ENCODE measurements at regions not wholly inside any gene's neighbourhood (a gene's known extent, or its start where the extent isn't known, plus 50 kb on each side); places are given as distances from the start of the nearest gene placed in this dataset.

DNA sequence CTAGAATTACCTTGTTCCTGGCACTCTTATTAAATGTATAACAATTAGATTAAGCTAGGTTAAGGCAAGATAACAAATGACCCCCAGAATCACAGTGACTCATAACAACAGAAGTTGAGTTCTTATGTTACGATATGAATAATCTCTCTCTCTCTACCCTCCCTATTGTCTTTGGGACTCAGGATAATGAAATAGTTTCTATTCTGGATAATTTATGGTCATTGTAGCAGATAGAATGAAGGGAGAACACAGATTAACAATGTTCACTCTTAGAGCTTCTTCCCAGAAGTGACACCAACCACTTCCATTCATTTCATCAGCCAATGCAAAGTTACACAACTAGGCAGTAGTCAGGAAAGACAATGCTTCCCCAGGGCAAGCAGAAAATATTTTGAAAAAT is 334.5 kb downstream of the C11orf87 start:
- TF ChIP-seq ZFP30 (CRISPR knock-in tag; IDR thresholded peaks at IDR 0.05) (no peak), ZC3H10 (CRISPR knock-in tag; IDR thresholded peaks at IDR 0.05) (no peak), ZFP3 (CRISPR knock-in tag; IDR thresholded peaks at IDR 0.05) (no peak), ISL1 (CRISPR knock-in tag; IDR thresholded peaks at IDR 0.05) (peak; percentile 42; the same call in 1 of the 2 replicates)
- ATAC-seq = no peak

DNA sequence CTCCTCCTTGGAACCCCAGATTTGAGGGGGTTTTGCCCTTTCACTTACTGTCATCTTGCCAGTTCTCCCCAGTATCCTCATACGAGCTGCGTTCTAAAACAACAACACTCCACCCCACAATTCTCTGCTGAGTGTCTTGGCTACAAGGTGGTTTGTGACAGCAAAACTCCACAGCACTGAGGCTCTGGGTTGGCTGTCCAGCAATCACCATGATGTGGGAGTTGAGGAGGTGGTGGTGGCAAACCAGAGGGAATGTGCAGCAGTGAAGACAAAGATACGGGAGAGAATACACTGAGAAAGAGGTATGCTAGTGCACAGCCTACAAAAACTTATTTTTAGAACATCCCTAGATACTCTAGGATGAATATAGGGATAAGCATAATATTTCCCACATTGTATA is 335.0 kb downstream of the C11orf87 start:
- ATAC-seq = no peak
- TF ChIP-seq TOX (CRISPR knock-in tag; IDR thresholded peaks at IDR 0.05; ENCODE audit: borderline replicate concordance) (no peak), ISL1 (CRISPR knock-in tag; IDR thresholded peaks at IDR 0.05) (no peak), ZNF70 (CRISPR knock-in tag; IDR thresholded peaks at IDR 0.05) (no peak), SNAI2 (CRISPR knock-in tag; IDR thresholded peaks at IDR 0.05) (no peak), ZNF8 (CRISPR knock-in tag; IDR thresholded peaks at IDR 0.05) (no peak), RARB (CRISPR knock-in tag; IDR thresholded peaks at IDR 0.05) (no peak), ZNF565 (CRISPR knock-in tag; conservative IDR thresholded peaks at IDR 0.05; ENCODE audit: low read depth) (no peak), CSDC2 (CRISPR knock-in tag; IDR thresholded peaks at IDR 0.05) (no peak), ZFP30 (CRISPR knock-in tag; IDR thresholded peaks at IDR 0.05) (no peak), ARNTL (CRISPR knock-in tag; IDR thresholded peaks at IDR 0.05; ENCODE audit: borderline replicate concordance, low read depth) (no peak)
- TF ChIP-seq, protein P1, sequence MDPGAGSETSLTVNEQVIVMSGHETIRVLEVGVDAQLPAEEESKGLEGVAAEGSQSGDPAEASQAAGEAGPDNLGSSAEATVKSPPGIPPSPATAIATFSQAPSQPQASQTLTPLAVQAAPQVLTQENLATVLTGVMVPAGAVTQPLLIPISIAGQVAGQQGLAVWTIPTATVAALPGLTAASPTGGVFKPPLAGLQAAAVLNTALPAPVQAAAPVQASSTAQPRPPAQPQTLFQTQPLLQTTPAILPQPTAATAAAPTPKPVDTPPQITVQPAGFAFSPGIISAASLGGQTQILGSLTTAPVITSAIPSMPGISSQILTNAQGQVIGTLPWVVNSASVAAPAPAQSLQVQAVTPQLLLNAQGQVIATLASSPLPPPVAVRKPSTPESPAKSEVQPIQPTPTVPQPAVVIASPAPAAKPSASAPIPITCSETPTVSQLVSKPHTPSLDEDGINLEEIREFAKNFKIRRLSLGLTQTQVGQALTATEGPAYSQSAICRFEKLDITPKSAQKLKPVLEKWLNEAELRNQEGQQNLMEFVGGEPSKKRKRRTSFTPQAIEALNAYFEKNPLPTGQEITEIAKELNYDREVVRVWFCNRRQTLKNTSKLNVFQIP (CRISPR knock-in tag; IDR thresholded peaks at IDR 0.05; ENCODE audit: borderline replicate concordance, low read depth) = no peak
- TF ChIP-seq, protein P2, sequence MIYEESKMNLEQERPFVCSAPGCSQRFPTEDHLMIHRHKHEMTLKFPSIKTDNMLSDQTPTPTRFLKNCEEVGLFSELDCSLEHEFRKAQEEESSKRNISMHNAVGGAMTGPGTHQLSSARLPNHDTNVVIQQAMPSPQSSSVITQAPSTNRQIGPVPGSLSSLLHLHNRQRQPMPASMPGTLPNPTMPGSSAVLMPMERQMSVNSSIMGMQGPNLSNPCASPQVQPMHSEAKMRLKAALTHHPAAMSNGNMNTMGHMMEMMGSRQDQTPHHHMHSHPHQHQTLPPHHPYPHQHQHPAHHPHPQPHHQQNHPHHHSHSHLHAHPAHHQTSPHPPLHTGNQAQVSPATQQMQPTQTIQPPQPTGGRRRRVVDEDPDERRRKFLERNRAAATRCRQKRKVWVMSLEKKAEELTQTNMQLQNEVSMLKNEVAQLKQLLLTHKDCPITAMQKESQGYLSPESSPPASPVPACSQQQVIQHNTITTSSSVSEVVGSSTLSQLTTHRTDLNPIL (CRISPR knock-in tag; IDR thresholded peaks at IDR 0.05; ENCODE audit: low read depth) = no peak
- TF ChIP-seq, protein P3, sequence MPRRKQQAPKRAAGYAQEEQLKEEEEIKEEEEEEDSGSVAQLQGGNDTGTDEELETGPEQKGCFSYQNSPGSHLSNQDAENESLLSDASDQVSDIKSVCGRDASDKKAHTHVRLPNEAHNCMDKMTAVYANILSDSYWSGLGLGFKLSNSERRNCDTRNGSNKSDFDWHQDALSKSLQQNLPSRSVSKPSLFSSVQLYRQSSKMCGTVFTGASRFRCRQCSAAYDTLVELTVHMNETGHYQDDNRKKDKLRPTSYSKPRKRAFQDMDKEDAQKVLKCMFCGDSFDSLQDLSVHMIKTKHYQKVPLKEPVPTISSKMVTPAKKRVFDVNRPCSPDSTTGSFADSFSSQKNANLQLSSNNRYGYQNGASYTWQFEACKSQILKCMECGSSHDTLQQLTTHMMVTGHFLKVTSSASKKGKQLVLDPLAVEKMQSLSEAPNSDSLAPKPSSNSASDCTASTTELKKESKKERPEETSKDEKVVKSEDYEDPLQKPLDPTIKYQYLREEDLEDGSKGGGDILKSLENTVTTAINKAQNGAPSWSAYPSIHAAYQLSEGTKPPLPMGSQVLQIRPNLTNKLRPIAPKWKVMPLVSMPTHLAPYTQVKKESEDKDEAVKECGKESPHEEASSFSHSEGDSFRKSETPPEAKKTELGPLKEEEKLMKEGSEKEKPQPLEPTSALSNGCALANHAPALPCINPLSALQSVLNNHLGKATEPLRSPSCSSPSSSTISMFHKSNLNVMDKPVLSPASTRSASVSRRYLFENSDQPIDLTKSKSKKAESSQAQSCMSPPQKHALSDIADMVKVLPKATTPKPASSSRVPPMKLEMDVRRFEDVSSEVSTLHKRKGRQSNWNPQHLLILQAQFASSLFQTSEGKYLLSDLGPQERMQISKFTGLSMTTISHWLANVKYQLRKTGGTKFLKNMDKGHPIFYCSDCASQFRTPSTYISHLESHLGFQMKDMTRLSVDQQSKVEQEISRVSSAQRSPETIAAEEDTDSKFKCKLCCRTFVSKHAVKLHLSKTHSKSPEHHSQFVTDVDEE (CRISPR knock-in tag; IDR thresholded peaks at IDR 0.05) = no peak

DNA sequence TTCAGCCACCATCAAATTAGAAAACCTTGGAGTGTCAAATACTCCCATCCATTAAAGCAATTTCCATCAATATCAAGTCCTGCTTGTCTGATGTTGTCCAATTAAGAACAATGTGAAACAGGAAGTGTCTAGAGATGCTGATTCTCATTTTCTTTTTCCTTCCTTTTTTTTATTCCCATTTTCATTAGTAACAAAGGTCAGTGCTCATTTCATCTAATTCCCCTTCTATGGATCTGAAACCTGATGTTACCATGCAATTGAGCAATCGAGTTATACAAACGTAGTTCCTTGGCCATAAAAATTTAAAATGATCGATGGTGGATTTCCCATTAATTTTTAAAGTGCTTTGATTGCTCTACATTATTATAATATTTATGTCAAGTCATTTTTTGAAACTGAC is 330.6 kb upstream of the ZC3H12C start:
- no peak for TF ChIP-seq SNAI2 (CRISPR knock-in tag; IDR thresholded peaks at IDR 0.05)
- no peak for ATAC-seq

DNA sequence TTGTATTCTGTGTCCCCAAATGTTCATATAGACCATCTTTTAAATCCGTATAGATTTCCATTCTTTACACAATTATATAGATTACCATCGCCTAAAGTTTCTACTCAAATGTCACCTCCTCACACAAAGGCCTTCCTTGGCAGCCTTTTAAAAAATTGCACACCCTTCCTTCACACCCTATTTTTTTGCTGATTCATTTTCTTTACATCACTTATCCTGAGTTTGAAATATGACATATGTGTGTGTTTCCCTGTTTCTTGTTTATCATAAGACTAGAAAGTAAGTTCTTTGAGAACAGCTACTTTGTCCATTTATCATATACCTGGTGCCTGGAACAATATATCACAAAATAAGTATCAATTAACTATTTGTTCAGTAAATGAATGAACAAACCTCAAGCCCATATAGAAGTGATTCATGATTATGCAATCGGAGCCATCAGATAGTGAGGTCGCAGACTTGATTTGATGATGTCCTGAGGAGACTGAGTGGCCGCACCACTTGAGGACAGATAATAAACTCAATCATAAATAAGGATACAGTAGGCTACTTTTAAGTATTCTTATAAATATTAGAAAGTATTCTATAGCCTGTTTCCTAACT is 327.4 kb upstream of the ZC3H12C start:
- TF ChIP-seq ZC3H10 (CRISPR knock-in tag; IDR thresholded peaks at IDR 0.05) = no peak
- no peak for TF ChIP-seq SNAI2 (CRISPR knock-in tag; IDR thresholded peaks at IDR 0.05)
- no peak for TF ChIP-seq GLIS3 (CRISPR knock-in tag; IDR thresholded peaks at IDR 0.05)
- TF ChIP-seq ESRRG (CRISPR knock-in tag; IDR thresholded peaks at IDR 0.05) = no peak
- no peak for TF ChIP-seq TCF4 (CRISPR knock-in tag; IDR thresholded peaks at IDR 0.05; ENCODE audit: borderline replicate concordance)
- TF ChIP-seq ISL1 (CRISPR knock-in tag; IDR thresholded peaks at IDR 0.05) = no peak
- no peak for TF ChIP-seq ZFP3 (CRISPR knock-in tag; IDR thresholded peaks at IDR 0.05)
- ATAC-seq = no peak

DNA sequence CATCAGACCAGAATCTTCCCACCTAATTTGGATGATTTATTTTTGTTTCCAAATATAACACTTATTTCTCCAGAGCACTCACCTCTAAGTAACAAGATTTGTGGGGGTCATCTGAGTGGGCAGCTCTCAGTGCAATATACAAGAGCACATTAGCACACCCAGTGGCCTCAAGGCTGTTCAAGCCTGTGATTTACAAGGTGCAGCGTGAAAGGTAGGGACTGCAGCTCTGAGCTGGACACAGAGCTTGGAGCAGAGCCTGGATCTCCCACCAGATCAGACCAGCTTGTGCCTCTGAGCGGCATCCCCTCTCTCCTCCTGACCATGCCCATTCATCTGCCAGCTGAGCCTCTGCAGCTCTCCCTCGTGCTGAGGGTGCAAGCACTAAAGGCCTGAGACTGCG is 323.3 kb upstream of the ZC3H12C start:
- no peak; the same call in 2 of the 3 replicates for ATAC-seq
- TF ChIP-seq GLIS3 (CRISPR knock-in tag; IDR thresholded peaks at IDR 0.05) (no peak), ISL1 (CRISPR knock-in tag; IDR thresholded peaks at IDR 0.05) (no peak), ZFP30 (CRISPR knock-in tag; IDR thresholded peaks at IDR 0.05) (no peak), OSR1 (CRISPR knock-in tag; IDR thresholded peaks at IDR 0.05) (no peak), ZNF70 (CRISPR knock-in tag; IDR thresholded peaks at IDR 0.05) (no peak), TCF4 (CRISPR knock-in tag; IDR thresholded peaks at IDR 0.05; ENCODE audit: borderline replicate concordance) (no peak), ARNTL (CRISPR knock-in tag; IDR thresholded peaks at IDR 0.05; ENCODE audit: borderline replicate concordance, low read depth) (no peak), BACH2 (CRISPR knock-in tag; IDR thresholded peaks at IDR 0.05; ENCODE audit: borderline replicate concordance) (no peak), ZNF565 (CRISPR knock-in tag; conservative IDR thresholded peaks at IDR 0.05; ENCODE audit: low read depth) (no peak)
- TF ChIP-seq, protein P1 (CRISPR knock-in tag; IDR thresholded peaks at IDR 0.05; ENCODE audit: borderline replicate concordance, low read depth) = no peak

Data from SK-N-SH treated with all-trans-retinoic acid at 6 μM for 48 hours (cell line).